Left cardiac atrium (tissue), 4 donors: ENCODE measurements at regions not wholly inside any gene's neighbourhood (a gene's known extent, or its start where the extent isn't known, plus 50 kb on each side); places are given as distances from the start of the nearest gene placed in this dataset.
"Not testable (repeated sequence)": the region's sequence is repeated elsewhere in the genome, so short reads cannot be mapped to it uniquely, and the experiment has no call there.

ENCODE experiments used
- ATAC-seq, 2 donors: fragments of 200-7000 bp; cut with Tn5 transposase; one replicate each; pipeline ENCODE4 v1.9.1; 2020; ENCODE audit warnings: mild to moderate bottlenecking in 2 of 2, moderate library complexity in 2 of 2
- DNase-seq: peaks from one replicate; pipeline ENCODE4 v3.0.0-alpha.2; 2020
- intact Hi-C, 2 donors: fragments of 100-400 bp; cut with DNase I; formaldehyde crosslinking; loops; one replicate each; pipeline versions ENCODE4 v1.14.1 to v1.15.1; 2022 to 2023
- donor health status: DM: no; HTN: yes; CAD: no.
- donor health status: DM: no; HTN: yes; CAD: no; lungs with severe emphysema.
- donor health status: DM: yes; HTN: yes; CAD: no.
- donor health status: Dilated cardiomyopathy.

- intact Hi-C loops, result no loop called here
- ATAC-seq (no peak), DNase-seq (no peak)
Observed at GRCh38 chr3:13231781-13232666, 158.8 kb upstream of the IQSEC1 start.

- ATAC-seq (no peak), DNase-seq (no peak)
- intact Hi-C loops, result no loop called here
Observed at GRCh38 chr3:13229273-13229949, 156.2 kb upstream of the IQSEC1 start.

- intact Hi-C loops, result no loop called here
- DNase-seq, result no peak
- ATAC-seq, result no peak
Observed at GRCh38 chr3:13228584-13228983, 155.4 kb upstream of the IQSEC1 start.

- ATAC-seq, intact Hi-C loops, DNase-seq: not testable (repeated sequence)
Observed at GRCh38 chr3:13228169-13228568, 154.9 kb upstream of the IQSEC1 start.

- DNase-seq, result no peak
- intact Hi-C loops, result no loop called here
Observed at GRCh38 chr3:13227315-13228165, 154.3 kb upstream of the IQSEC1 start.

GRCh38 chr3:13224967-13225366, 151.7 kb upstream of the IQSEC1 start:
- ATAC-seq (no peak), DNase-seq (no peak)
- intact Hi-C loops, result no loop called here

More at GRCh38 chr3:13227315-13228165, 154.3 kb upstream of the IQSEC1 start:
- no peak for ATAC-seq

GRCh38 chr3:13223574-13224237, 150.5 kb upstream of the IQSEC1 start:
- intact Hi-C loops, result no loop called here
- DNase-seq (peak; percentile 70), ATAC-seq (peak; percentile 24 to 74)

- DNase-seq (no peak), ATAC-seq (no peak)
- intact Hi-C loops, result no loop called here
Observed at GRCh38 chr3:13222891-13223573, 149.8 kb upstream of the IQSEC1 start.

GRCh38 chr3:13222131-13222530, 148.9 kb upstream of the IQSEC1 start:
- ATAC-seq (no peak), DNase-seq (no peak)
- intact Hi-C loops, result no loop called here

- no peak for DNase-seq
- ATAC-seq, result no peak
- intact Hi-C loops, result no loop called here
Observed at GRCh38 chr3:13221491-13222061, 148.3 kb upstream of the IQSEC1 start.

GRCh38 chr3:13220991-13221390, 147.8 kb upstream of the IQSEC1 start:
- ATAC-seq (no peak), DNase-seq (no peak)
- intact Hi-C loops, result no loop called here

- intact Hi-C loops, result no loop called here
- ATAC-seq (no peak), DNase-seq (no peak)
Observed at GRCh38 chr3:13219902-13220296, 146.7 kb upstream of the IQSEC1 start.

GRCh38 chr3:13219077-13219901, 146.1 kb upstream of the IQSEC1 start:
- peak; percentile 54 for DNase-seq
- intact Hi-C loops, result no loop called here
- peak; percentile 67 to 74 for ATAC-seq

- ATAC-seq (no peak), DNase-seq (no peak)
- intact Hi-C loops, result no loop called here
Observed at GRCh38 chr3:13218541-13218908, 145.3 kb upstream of the IQSEC1 start.

- intact Hi-C loops, result no loop called here
- DNase-seq (no peak), ATAC-seq (no peak)
Observed at GRCh38 chr3:13217736-13218540, 144.7 kb upstream of the IQSEC1 start.

GRCh38 chr3:13217253-13217652, 144.0 kb upstream of the IQSEC1 start:
- intact Hi-C loops, result no loop called here
- no peak for DNase-seq
- no peak for ATAC-seq
